Islet of Langerhans (tissue), 1 donor: ENCODE measurements at regions not wholly inside any gene's neighbourhood (a gene's known extent, or its start where the extent isn't known, plus 50 kb on each side); places are given as distances from the start of the nearest gene placed in this dataset.

Experiments used
- FAIRE-seq: peaks from one replicate; lab custom pipeline; 2011; peaks lifted over from hg19 to GRCh38; lab: Jason Lieb, UNC

- peak; percentile 96 for FAIRE-seq
These were observed 378.4 kb downstream of the ANKRD50 start for GRCh38 chr4:124334119-124334518.

GRCh38 chr4:124337874-124338273 is 374.7 kb downstream of the ANKRD50 start:
- no peak for FAIRE-seq

DNA sequence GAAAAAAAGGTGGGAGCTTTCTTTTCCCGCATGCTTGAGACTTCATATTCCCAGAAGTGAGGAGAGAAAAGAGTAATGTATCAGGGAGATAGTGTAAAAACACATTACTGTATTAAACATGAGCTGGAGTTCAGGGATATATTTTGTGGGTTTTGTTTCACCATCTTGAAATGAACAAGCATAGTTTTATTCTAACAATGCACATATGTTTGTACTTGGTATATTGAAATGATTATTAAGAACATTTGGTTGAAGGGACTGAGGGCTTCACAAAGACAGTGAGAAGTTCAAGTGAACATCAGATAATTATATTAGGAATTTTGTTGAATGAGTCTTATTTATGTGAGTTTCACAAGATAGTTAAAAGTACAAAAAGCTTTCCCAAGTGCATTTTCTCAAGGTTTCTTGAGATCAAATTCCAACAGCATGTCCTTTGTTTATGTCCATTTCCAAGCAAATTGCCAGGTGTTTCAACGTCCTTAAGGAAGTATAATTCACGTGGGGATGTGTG is 368.8 kb downstream of the ANKRD50 start:
- no peak for FAIRE-seq

DNA sequence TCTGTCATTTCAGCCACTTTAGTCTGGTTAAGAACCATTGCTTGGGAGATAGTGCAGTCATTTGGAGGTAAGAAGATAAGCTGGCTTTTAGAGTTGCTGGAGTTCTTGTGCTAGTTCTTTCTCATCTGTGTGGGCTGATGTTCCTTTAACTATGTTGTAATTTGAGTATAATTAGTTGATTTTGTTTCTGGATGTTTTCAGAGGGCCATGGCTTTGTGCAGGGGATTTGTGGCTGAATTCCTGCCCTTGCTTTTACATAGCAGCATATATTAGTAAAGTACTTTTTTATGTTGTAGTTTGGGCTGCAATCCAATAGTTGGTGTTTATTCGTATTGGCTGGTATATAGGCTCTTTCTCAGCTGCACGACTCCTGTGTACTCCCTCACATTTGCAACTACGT is 339.6 kb downstream of the ANKRD50 start:
- FAIRE-seq, result no peak

DNA sequence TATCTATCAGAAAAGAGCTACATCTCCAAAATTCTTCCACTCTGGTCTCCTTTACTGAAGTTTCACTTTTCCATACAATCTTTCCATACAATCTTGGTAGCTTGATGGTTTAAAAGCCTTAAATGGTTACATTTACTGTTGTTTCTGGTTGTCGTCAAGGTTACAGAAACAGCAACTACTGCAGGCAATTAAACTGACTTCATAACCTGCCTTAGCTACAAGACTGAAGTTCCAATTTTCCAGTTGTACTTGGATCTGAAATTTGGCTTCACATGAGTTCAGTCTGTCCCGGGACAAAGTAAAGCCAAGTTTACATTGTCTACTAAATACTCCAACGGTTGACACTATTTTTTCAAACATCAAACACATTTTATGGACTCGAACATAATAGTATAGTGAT is 326.4 kb downstream of the ANKRD50 start:
- no peak for FAIRE-seq

- FAIRE-seq, result no peak
These were observed 325.9 kb downstream of the ANKRD50 start for GRCh38 chr4:124386648-124387047.

- no peak for FAIRE-seq
These were observed 322.9 kb downstream of the ANKRD50 start for GRCh38 chr4:124389591-124389990.

DNA sequence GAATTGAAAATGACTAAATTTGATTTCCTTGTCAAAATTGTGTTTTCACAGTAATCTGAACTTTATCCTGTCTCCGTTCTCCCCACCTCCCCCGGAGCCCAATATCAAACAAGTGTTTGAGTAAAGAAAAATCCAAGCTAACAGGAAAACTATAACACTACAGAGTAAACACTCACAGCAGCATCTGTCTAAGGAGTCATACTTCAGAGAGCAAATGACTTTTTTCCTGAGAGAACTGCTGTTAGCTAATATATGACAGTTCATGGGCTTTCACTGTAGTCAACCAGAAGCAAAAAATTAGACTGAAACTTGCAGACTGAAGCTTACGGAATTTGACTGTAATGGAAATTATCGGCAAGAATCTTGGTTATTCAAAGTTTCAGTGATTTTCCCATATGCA is 321.7 kb downstream of the ANKRD50 start:
- FAIRE-seq, result no peak

DNA sequence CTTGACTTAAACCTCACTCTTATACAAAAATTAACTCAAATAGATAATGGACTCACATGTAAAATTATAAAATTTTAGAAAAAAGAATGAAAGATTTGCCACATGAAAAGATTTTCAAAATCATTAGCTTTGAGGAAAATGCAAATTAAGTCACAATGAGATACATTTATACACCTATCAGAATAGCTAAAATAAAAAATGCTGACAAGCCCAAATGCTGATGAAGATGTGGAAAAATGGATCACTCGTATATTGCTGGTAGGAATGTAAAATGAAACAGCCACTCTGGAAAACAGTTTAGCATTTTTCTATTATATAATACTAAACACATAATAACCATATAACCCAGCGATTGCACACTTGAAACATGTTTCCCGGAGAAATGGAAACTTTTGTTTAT is 316.2 kb downstream of the ANKRD50 start:
- FAIRE-seq, result no peak

- FAIRE-seq, result no peak
These were observed 310.9 kb downstream of the ANKRD50 start for GRCh38 chr4:124401606-124402005.

DNA sequence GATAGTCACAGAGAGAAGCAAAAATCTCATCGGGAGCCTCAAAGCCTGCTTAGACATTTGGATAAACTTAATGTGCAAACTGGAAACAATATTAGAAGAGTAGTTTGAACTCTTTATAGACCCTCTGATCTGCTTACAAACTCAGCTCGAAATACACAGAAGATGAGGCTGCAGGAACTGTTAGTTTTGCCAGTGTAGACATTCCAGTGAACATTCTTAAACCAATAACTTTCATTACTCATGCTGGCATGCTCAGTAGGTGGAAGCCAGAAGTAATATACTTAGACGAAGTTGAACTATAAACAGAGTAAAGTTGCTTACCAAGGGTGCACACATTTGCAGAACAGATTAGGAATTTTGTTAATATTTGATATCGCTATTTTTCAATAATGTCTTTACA is 303.5 kb downstream of the ANKRD50 start:
- no peak for FAIRE-seq

GRCh38 chr4:124414276-124415040 is 298.1 kb downstream of the ANKRD50 start:
- FAIRE-seq, result no peak

GRCh38 chr4:124415146-124415545 is 297.4 kb downstream of the ANKRD50 start:
- no peak for FAIRE-seq

GRCh38 chr4:124417371-124417770 is 295.2 kb downstream of the ANKRD50 start:
- no peak for FAIRE-seq

- no peak for FAIRE-seq
These were observed 292.3 kb downstream of the ANKRD50 start for GRCh38 chr4:124420166-124420695.

- FAIRE-seq, result no peak
These were observed 289.4 kb downstream of the ANKRD50 start for GRCh38 chr4:124423160-124423559.

- no peak for FAIRE-seq
These were observed 286.3 kb downstream of the ANKRD50 start for GRCh38 chr4:124426279-124426678.

DNA sequence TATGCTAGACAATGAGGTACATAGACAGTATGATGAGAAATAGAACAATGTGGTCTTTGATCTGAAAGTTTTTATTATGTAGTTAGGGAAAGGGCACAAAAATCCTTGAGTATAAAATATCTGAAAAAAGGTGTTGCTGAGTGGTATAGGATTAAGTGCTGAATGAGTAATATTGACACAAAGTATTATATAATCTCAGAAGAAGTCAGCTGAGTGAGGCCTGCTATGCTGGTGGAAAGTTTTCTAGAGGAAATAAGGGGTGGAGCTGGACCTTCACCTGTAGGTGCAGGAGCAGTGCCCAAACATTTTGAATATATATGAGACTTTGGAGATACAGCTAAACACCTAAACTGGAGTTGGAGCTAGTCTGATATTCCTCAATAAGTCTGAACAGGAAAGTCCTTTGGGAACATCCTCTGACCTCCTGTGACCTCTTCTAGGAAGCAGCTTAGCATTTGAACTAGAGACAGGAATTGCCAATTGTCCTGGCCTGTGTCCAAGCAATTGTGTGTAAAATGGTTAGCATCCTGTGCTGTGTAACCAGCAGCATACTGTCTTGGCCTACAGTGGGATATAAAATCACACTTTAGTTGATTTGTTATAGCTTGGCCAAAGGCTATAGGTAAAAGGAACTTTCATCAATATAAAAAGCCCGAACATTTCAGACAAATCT is 285.3 kb downstream of the ANKRD50 start:
- no peak for FAIRE-seq

DNA sequence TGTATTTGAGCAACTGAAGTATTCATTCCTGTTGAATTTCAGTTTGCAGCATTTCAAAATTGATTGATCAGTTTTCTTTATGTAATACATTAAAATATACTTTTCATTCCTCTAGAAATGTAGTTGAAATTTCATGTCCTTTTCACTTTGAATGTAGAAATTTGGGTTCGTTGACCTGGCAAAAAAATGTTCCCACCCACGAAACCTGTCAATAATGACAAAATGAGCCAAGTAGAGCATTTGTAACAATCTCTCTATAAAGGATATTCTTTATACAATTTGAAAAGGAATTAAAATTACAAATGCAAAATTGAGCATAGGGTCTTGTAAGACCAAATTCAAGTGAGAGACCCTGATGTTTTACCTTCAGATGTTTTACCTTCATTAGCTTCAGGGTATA is 283.9 kb downstream of the ANKRD50 start:
- no peak for FAIRE-seq

DNA sequence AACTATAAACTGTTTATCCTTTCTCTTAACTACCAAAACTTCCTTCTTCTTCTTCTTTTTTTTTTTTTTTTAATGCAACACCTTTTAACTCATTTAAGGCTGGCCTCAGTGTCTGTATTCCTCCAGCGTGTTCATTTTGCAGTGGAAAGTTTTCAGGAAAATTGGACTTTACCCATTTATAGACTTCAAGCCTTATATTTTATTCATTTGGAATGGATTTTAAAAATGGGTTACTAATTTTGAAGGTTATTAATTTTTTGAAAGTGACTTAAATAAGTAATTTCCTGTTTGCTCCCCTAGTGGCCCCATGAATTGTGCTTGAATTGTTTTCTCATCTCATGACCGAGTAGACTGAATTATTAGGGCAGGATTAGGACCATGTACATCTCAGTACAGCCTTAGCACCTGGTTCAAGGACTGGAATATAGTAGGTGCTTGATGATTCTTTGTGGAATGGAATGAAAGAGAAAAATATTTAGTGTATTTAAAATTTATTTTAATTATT is 282.7 kb downstream of the ANKRD50 start:
- FAIRE-seq, result no peak

GRCh38 chr4:124431653-124432192 is 280.8 kb downstream of the ANKRD50 start:
- no peak for FAIRE-seq

DNA sequence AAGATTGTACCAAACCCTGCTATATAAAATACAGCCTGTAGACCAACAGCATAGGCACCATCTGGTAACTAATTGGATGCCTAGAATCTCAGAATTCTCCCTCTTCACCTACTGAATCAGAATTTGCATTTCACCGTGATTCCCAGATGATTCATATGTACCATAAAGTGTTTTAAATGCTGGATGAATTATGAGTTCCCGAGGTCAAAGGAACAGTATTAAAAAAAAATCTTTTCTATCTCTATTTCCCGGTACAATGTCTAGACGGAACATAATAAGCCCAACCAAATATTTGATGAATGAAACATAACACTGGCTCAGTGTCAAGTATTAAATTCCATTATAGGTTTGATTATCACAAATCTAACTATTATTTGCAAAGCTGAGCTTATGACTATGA is 280.0 kb downstream of the ANKRD50 start:
- FAIRE-seq, result no peak

DNA sequence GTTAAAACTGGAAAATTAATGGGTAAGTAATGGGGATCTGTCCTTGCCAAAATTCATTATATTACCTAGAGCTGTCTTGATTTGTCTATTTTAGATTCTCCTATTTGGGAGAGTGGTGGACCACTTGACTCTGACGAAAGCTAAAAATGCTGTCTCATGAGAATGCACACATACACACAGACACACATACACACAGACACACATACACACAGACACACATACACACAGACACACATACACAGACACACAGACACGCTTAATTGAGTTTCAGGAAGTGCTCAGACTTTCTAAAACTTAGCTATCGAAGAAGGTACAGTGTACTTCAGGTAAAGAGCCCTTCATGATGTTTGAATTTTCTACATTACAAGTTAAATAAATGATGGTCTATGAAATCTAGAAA is 279.5 kb downstream of the ANKRD50 start:
- no peak for FAIRE-seq
